22Rv1 (cell line): ENCODE measurements at regions not wholly inside any gene's neighbourhood (a gene's known extent, or its start where the extent isn't known, plus 50 kb on each side); places are given as distances from the start of the nearest gene placed in this dataset.

Experiments used
- H3K27ac ChIP-seq: fragments of 450-650 bp; 2 replicates; pipeline ENCODE4 v1.5.1; 2017
- CTCF ChIP-seq: fragments of 450-650 bp; IDR thresholded peaks from 2 replicates; pipeline ENCODE4 v1.5.1; 2017; ENCODE audit warnings: mild to moderate bottlenecking
- ZFX ChIP-seq: fragments of 450-650 bp; IDR thresholded peaks from 2 replicates; pipeline ENCODE4 v1.6.1; 2017; ENCODE audit warnings: antibody characterized with exemption, borderline replicate concordance

DNA sequence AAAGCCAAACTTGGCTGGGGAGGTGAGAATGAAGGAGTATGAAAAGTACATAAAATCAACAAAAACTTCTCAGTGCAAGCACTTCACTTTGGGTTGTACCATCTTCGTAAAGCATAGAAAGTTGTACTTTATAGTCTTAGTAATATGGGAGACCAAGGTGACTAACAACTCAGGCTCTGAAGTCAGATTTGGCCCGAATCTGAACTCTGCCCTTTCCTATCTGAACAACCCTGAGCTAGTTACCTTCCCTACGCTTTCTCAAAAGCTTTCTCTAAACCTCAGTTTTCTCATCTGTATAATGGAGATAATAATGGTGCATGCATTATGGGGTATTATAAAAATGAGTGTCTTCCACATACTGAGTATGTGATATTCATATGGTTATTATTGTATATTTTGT is 285.4 kb upstream of the UMPS start:
- H3K27ac ChIP-seq: no peak overlapping the region
- TF ChIP-seq ZFX (no peak), CTCF (no peak)

GRCh38 chr3:124447845-124448244 is 282.4 kb upstream of the UMPS start:
- no peak for TF ChIP-seq CTCF
- no peak for TF ChIP-seq ZFX
- no peak overlapping the region for H3K27ac ChIP-seq

DNA sequence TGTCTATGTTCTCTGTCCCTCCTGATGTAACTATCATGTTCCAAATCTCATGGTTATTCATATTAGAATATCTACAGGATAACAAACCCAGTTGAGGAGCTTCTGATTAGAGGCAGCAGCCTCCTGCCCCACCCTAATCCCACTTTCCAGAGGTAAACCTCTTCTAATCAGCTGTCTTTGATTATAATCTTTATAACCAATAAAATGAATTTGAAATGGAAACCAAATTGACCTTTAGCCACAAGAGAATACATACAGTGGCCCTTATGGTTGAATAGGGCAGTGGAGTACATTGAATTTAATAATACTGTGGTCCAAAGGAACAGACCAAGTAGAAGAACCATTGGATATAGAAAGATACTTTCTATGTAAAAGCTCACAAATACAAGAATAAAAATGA is 281.3 kb upstream of the UMPS start:
- no peak overlapping the region for H3K27ac ChIP-seq
- TF ChIP-seq CTCF (no peak), ZFX (no peak)

GRCh38 chr3:124450366-124450765 is 279.9 kb upstream of the UMPS start:
- TF ChIP-seq ZFX (no peak), CTCF (no peak)
- no peak overlapping the region for H3K27ac ChIP-seq

- no peak for TF ChIP-seq CTCF
- no peak for TF ChIP-seq ZFX
- no peak overlapping the region for H3K27ac ChIP-seq
These were observed 278.5 kb upstream of the UMPS start for GRCh38 chr3:124451630-124452317.

DNA sequence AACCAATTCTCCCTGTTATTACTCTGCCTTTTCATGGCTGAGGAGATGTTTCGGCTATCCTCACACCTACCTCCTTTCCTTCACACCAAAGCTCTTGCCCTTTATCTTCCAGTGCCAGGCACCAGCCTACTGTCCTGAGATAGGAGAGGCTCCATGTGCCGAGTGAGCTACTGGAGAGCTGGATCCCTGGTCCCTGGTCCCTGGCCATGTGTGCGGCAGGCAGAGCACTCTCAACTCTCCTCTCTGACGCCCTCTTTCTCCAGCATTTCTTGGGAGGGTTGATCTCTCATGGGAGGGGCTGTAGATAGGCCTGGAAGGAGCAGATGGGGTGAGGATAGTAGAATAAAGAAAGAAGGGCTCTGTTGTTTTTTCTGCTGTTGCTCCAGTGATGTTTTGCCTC is 277.1 kb upstream of the UMPS start:
- no peak for TF ChIP-seq CTCF
- TF ChIP-seq ZFX: no peak
- H3K27ac ChIP-seq: no peak overlapping the region

DNA sequence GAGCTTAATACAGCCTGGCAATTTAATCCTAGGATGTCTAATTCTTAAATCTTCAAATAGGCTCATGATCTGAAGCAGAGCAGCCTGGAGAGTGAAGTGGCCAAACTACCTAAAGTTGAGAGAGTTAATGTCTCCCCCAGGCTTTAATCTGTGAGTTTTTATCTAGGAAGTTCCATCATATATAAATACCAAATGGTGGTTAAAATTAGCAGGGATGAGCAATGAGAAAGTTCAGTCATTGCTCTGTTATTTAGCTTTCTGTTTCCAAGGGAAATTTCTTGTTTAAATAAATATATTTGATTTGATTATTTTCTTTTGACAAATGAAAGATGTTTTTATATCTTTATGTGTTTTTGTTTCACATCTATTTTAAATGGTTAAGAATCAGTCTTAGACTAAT is 274.4 kb upstream of the UMPS start:
- TF ChIP-seq CTCF (no peak), ZFX (no peak)
- H3K27ac ChIP-seq: no peak overlapping the region
